GM23338 (cell line): ENCODE measurements at regions not wholly inside any gene's neighbourhood (a gene's known extent, or its start where the extent isn't known, plus 50 kb on each side); places are given as distances from the start of the nearest gene placed in this dataset.

Source experiments
- ATAC-seq: fragments of 200-7000 bp; cut with Tn5 transposase; 3 replicates; pipeline ENCODE4 v1.9.1; 2020
- DNase-seq: peaks from one replicate; pipeline ENCODE4 v3.0.0-alpha.2; 2015; ENCODE audit warnings: low spot score
- H2AFZ ChIP-seq: fragments of 200-600 bp; sonication (generic); 2 replicates; pipeline ENCODE4 v1.8.0; 2016; ENCODE audit warnings: antibody characterized with exemption, mild to moderate bottlenecking, moderate library complexity
- H3F3A ChIP-seq: fragments of 200-600 bp; sonication (generic); replicated peaks from 2 replicates; pipeline ENCODE4 v1.8.0; 2017; ENCODE audit warnings: antibody characterized with exemption, mixed run types, low read depth
- H3K27ac ChIP-seq: fragments of 200-600 bp; sonication (generic); 2 replicates; pipeline ENCODE4 v1.6.1; 2016; ENCODE audit warnings: low read depth
- H3K27me3 ChIP-seq: fragments of 200-600 bp; sonication (generic); 2 replicates; pipeline ENCODE4 v1.8.0; 2016; ENCODE audit warnings: mild to moderate bottlenecking, mixed run types, moderate library complexity; ENCODE audit not compliant: insufficient read depth
- H3K36me3 ChIP-seq: fragments of 200-600 bp; sonication (generic); 2 replicates; pipeline ENCODE4 v1.8.0; 2016; ENCODE audit warnings: mild to moderate bottlenecking; ENCODE audit not compliant: insufficient read depth
- H3K4me1 ChIP-seq: fragments of 200-600 bp; sonication (generic); 2 replicates; pipeline ENCODE4 v1.8.0; 2016; ENCODE audit warnings: mild to moderate bottlenecking, moderate library complexity; ENCODE audit not compliant: insufficient read depth
- H3K4me2 ChIP-seq: fragments of 200-600 bp; sonication (generic); 2 replicates; pipeline ENCODE4 v1.7.1; 2017; ENCODE audit warnings: mixed run types
- H3K4me3 ChIP-seq: fragments of 200-600 bp; sonication (generic); 2 replicates; pipeline ENCODE4 v1.6.1; 2016; ENCODE audit warnings: mixed run types
- H3K79me2 ChIP-seq: fragments of 200-600 bp; sonication (generic); replicated peaks from 2 replicates; pipeline ENCODE4 v1.8.0; 2017; ENCODE audit warnings: mild to moderate bottlenecking; ENCODE audit not compliant: insufficient read depth
- H3K9me2 ChIP-seq: fragments of 200-600 bp; sonication (generic); 2 replicates; pipeline ENCODE4 v1.8.0; 2017; ENCODE audit not compliant: insufficient read depth
- H4K20me1 ChIP-seq: fragments of 200-600 bp; sonication (generic); replicated peaks from 2 replicates; pipeline ENCODE4 v1.8.0; 2017; ENCODE audit warnings: mild to moderate bottlenecking; ENCODE audit not compliant: insufficient read depth
- H3K27ac Mint-ChIP-seq: 2 replicates; pipeline ENCODE4 v1.8.0; 2020; ENCODE audit warnings: inconsistent platforms, mild to moderate bottlenecking, moderate library complexity, mixed read lengths
- H3K27me3 Mint-ChIP-seq: 3 replicates; pipeline ENCODE4 v1.8.0; 2022; ENCODE audit warnings: low read depth, mild to moderate bottlenecking, moderate library complexity, mixed read lengths, inconsistent platforms; ENCODE audit not compliant: insufficient read depth, poor library complexity
- H3K36me3 Mint-ChIP-seq: 3 replicates; pipeline ENCODE4 v1.8.0; 2021; ENCODE audit warnings: low read depth, mild to moderate bottlenecking, inconsistent platforms, moderate library complexity, mixed read lengths
- H3K4me1 Mint-ChIP-seq: 3 replicates; pipeline ENCODE4 v1.8.0; 2020; ENCODE audit warnings: mild to moderate bottlenecking, inconsistent platforms, mixed read lengths
- H3K4me3 Mint-ChIP-seq: 3 replicates; pipeline ENCODE4 v1.8.0; 2021; ENCODE audit warnings: moderate library complexity, mild to moderate bottlenecking, inconsistent platforms, mixed read lengths
- H3K9me3 Mint-ChIP-seq: 3 replicates; pipeline ENCODE4 v1.8.0; 2020; ENCODE audit warnings: moderate library complexity, mild to moderate bottlenecking, inconsistent platforms, mixed read lengths
- CREB1 ChIP-seq: fragments of 250-450 bp; sonication (Bioruptor Pico); IDR thresholded peaks from 2 replicates; pipeline ENCODE4 v1.5.0; 2020; ENCODE audit warnings: low read depth, mild to moderate bottlenecking, moderate library complexity
- EZH2 ChIP-seq: fragments of 200-600 bp; sonication (generic); IDR thresholded peaks from one replicate; pipeline ENCODE4 v1.8.0; 2017; ENCODE audit warnings: antibody characterized with exemption, mild to moderate bottlenecking, low read depth; ENCODE audit not compliant: unreplicated experiment
- JUNB ChIP-seq: IDR thresholded peaks from one replicate; pipeline ENCODE4 v1.6.1; 2016; ENCODE audit warnings: antibody characterized with exemption; ENCODE audit not compliant: unreplicated experiment
- NANOG ChIP-seq: IDR thresholded peaks from 2 replicates; pipeline ENCODE4 v1.6.1; 2016; ENCODE audit warnings: antibody characterized with exemption, borderline replicate concordance
- STAT1 ChIP-seq: IDR thresholded peaks from one replicate; pipeline ENCODE4 v1.6.1; 2016; ENCODE audit warnings: antibody characterized with exemption; ENCODE audit not compliant: unreplicated experiment
- ZNF114 ChIP-seq: fragments of 250-450 bp; sonication (Bioruptor Pico); IDR thresholded peaks from 2 replicates; pipeline ENCODE4 v1.5.0; 2020; ENCODE audit warnings: mild to moderate bottlenecking, moderate library complexity
- ZNF331 ChIP-seq: fragments of 250-450 bp; sonication (Bioruptor Pico); IDR thresholded peaks from 2 replicates; pipeline ENCODE4 v1.5.0; 2020; ENCODE audit warnings: low read depth, mild to moderate bottlenecking, moderate library complexity
- TF ChIP-seq, protein P1 (sequence below): IDR thresholded peaks from 2 replicates; pipeline ENCODE4 v1.6.1; 2016; ENCODE audit warnings: antibody characterized with exemption
- TF ChIP-seq, protein P2 (sequence below): IDR thresholded peaks from one replicate; pipeline ENCODE4 v1.6.1; 2018; ENCODE audit warnings: antibody characterized with exemption; ENCODE audit not compliant: unreplicated experiment
- TF ChIP-seq, protein P3 (sequence below): fragments of 250-450 bp; sonication (Bioruptor Pico); IDR thresholded peaks from 2 replicates; pipeline ENCODE4 v1.5.0; 2020; ENCODE audit warnings: mild to moderate bottlenecking, moderate library complexity

DNA sequence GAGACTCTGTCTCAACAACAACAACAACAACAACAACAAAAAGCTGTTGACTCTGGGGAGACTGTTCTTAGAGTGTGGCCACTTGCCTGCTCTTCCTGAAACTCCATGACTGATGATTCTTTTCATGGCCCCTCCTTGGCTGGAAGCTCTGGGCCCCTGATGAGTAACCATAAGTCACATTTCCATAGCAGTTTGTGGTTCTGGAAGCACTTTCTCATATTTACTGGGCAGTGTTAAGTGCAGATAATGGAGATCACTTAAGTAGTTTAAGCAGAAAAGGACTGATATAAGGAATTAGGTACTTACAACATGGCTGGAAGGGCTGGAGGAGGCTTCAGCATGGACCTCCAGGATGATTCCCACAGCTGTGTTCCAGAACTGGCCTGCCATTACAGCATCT, 147.3 kb upstream of the DLX2 start:
- DNase-seq (no peak), ATAC-seq (no peak)
- no peak overlapping the region for H3K4me3 ChIP-seq
- no peak overlapping the region for H3K27ac ChIP-seq
- no peaks in the 10 kb centered on the region for H4K20me1 ChIP-seq
- peaks cover 27% of the 10 kb centered on the region for H3K4me1 ChIP-seq
- peaks cover 19% of the 10 kb centered on the region for H3K9me2 ChIP-seq
- H3K27me3 ChIP-seq, result no peaks in the 10 kb centered on the region
- no peak overlapping the region for H3K4me2 ChIP-seq
- Mint-ChIP-seq H3K4me3 (no peak overlapping the region), H3K4me1 (peaks cover 47% of the 10 kb centered on the region), H3K27me3 (peaks cover 6% of the 10 kb centered on the region), H3K36me3 (no peaks in the 10 kb centered on the region), H3K27ac (no peak overlapping the region), H3K9me3 (no peaks in the 10 kb centered on the region)
- no peaks in the 10 kb centered on the region for H3K79me2 ChIP-seq
- TF ChIP-seq, protein P1, sequence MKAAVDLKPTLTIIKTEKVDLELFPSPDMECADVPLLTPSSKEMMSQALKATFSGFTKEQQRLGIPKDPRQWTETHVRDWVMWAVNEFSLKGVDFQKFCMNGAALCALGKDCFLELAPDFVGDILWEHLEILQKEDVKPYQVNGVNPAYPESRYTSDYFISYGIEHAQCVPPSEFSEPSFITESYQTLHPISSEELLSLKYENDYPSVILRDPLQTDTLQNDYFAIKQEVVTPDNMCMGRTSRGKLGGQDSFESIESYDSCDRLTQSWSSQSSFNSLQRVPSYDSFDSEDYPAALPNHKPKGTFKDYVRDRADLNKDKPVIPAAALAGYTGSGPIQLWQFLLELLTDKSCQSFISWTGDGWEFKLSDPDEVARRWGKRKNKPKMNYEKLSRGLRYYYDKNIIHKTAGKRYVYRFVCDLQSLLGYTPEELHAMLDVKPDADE, result no peak
- TF ChIP-seq, protein P2, sequence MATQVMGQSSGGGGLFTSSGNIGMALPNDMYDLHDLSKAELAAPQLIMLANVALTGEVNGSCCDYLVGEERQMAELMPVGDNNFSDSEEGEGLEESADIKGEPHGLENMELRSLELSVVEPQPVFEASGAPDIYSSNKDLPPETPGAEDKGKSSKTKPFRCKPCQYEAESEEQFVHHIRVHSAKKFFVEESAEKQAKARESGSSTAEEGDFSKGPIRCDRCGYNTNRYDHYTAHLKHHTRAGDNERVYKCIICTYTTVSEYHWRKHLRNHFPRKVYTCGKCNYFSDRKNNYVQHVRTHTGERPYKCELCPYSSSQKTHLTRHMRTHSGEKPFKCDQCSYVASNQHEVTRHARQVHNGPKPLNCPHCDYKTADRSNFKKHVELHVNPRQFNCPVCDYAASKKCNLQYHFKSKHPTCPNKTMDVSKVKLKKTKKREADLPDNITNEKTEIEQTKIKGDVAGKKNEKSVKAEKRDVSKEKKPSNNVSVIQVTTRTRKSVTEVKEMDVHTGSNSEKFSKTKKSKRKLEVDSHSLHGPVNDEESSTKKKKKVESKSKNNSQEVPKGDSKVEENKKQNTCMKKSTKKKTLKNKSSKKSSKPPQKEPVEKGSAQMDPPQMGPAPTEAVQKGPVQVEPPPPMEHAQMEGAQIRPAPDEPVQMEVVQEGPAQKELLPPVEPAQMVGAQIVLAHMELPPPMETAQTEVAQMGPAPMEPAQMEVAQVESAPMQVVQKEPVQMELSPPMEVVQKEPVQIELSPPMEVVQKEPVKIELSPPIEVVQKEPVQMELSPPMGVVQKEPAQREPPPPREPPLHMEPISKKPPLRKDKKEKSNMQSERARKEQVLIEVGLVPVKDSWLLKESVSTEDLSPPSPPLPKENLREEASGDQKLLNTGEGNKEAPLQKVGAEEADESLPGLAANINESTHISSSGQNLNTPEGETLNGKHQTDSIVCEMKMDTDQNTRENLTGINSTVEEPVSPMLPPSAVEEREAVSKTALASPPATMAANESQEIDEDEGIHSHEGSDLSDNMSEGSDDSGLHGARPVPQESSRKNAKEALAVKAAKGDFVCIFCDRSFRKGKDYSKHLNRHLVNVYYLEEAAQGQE, result no peak
- TF ChIP-seq NANOG (no peak), ZNF331 (CRISPR knock-in tag) (no peak), CREB1 (CRISPR knock-in tag) (no peak), JUNB (no peak), EZH2 (no peak), STAT1 (no peak), ZNF114 (CRISPR knock-in tag) (no peak)
- TF ChIP-seq, protein P3, sequence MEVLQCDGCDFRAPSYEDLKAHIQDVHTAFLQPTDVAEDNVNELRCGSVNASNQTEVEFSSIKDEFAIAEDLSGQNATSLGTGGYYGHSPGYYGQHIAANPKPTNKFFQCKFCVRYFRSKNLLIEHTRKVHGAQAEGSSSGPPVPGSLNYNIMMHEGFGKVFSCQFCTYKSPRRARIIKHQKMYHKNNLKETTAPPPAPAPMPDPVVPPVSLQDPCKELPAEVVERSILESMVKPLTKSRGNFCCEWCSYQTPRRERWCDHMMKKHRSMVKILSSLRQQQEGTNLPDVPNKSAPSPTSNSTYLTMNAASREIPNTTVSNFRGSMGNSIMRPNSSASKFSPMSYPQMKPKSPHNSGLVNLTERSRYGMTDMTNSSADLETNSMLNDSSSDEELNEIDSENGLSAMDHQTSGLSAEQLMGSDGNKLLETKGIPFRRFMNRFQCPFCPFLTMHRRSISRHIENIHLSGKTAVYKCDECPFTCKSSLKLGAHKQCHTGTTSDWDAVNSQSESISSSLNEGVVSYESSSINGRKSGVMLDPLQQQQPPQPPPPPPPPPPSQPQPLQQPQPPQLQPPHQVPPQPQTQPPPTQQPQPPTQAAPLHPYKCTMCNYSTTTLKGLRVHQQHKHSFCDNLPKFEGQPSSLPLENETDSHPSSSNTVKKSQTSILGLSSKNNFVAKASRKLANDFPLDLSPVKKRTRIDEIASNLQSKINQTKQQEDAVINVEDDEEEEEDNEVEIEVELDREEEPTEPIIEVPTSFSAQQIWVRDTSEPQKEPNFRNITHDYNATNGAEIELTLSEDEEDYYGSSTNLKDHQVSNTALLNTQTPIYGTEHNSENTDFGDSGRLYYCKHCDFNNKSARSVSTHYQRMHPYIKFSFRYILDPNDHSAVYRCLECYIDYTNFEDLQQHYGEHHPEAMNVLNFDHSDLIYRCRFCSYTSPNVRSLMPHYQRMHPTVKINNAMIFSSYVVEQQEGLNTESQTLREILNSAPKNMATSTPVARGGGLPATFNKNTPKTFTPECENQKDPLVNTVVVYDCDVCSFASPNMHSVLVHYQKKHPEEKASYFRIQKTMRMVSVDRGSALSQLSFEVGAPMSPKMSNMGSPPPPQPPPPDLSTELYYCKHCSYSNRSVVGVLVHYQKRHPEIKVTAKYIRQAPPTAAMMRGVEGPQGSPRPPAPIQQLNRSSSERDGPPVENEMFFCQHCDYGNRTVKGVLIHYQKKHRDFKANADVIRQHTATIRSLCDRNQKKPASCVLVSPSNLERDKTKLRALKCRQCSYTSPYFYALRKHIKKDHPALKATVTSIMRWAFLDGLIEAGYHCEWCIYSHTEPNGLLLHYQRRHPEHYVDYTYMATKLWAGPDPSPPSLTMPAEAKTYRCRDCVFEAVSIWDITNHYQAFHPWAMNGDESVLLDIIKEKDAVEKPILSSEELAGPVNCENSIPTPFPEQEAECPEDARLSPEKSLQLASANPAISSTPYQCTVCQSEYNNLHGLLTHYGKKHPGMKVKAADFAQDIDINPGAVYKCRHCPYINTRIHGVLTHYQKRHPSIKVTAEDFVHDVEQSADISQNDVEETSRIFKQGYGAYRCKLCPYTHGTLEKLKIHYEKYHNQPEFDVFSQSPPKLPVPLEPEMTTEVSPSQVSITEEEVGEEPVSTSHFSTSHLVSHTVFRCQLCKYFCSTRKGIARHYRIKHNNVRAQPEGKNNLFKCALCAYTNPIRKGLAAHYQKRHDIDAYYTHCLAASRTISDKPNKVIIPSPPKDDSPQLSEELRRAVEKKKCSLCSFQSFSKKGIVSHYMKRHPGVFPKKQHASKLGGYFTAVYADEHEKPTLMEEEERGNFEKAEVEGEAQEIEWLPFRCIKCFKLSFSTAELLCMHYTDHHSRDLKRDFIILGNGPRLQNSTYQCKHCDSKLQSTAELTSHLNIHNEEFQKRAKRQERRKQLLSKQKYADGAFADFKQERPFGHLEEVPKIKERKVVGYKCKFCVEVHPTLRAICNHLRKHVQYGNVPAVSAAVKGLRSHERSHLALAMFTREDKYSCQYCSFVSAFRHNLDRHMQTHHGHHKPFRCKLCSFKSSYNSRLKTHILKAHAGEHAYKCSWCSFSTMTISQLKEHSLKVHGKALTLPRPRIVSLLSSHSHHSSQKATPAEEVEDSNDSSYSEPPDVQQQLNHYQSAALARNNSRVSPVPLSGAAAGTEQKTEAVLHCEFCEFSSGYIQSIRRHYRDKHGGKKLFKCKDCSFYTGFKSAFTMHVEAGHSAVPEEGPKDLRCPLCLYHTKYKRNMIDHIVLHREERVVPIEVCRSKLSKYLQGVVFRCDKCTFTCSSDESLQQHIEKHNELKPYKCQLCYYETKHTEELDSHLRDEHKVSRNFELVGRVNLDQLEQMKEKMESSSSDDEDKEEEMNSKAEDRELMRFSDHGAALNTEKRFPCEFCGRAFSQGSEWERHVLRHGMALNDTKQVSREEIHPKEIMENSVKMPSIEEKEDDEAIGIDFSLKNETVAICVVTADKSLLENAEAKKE (CRISPR knock-in tag), result no peak
- H3F3A ChIP-seq, result no peaks in the 10 kb centered on the region
- no peak overlapping the region for H2AFZ ChIP-seq
- H3K36me3 ChIP-seq, result no peaks in the 10 kb centered on the region
